ENCODE measurements at regions not wholly inside any gene's neighbourhood (a gene's known extent, or its start where the extent isn't known, plus 50 kb on each side); places are given as distances from the start of the nearest gene placed in this dataset.

GRCh38 chr19:29062475-29063435 is 150.2 kb downstream of the UQCRFS1 start:
- WGBS (ENCODE audit: insufficient coverage), result 42% methylated on average over 14 of the region's 14 CpGs
- no peaks in the 10 kb centered on the region for H3K4me1 ChIP-seq (ENCODE audit: control extremely low read depth in 1 of 4, control insufficient read depth in 4 of 4, insufficient read depth in 4 of 4, low read length in 3 of 4)
- POLR2A ChIA-PET, result no interaction called here
- CTCF ChIA-PET, result no interaction called here
- no peak overlapping the region for H3K4me3 ChIP-seq (ENCODE audit: control insufficient read depth in 1 of 7, extremely low read depth in 1 of 7, insufficient read depth in 4 of 7, low read depth in 2 of 7, low read length in 6 of 7)
- H3K9me3 ChIP-seq (ENCODE audit: control extremely low read depth in 1 of 5, control insufficient read depth in 4 of 5, insufficient read depth in 2 of 5, low read depth in 1 of 5, low read length in 4 of 5), result peaks cover 0 to 2% (median 0%) of the 10 kb centered on the region in 5 experiments
- peaks cover 0 to 3% (median 0%) of the 10 kb centered on the region in 5 experiments for H3K27me3 ChIP-seq (replicated peaks in 2 of 5; ENCODE audit: control insufficient read depth in 4 of 5, insufficient read depth in 5 of 5, low read length in 4 of 5)
- no peak overlapping the region for H3K27ac ChIP-seq (ENCODE audit: insufficient read depth in 1 of 2, low read depth in 1 of 2, low read length in 2 of 2, poor library complexity in 1 of 2, severe bottlenecking in 2 of 2)
- no peak for DNase-seq
- H3K36me3 ChIP-seq (ENCODE audit: control insufficient read depth in 4 of 4, insufficient read depth in 4 of 4, low read length in 3 of 4), result no peaks in the 10 kb centered on the region

- Histone ChIP-seq H3K9me3 (ENCODE audit: control extremely low read depth in 1 of 5, control insufficient read depth in 4 of 5, insufficient read depth in 2 of 5, low read depth in 1 of 5, low read length in 4 of 5) (no peaks in the 10 kb centered on the region), H3K27me3 (replicated peaks in 2 of 5; ENCODE audit: control insufficient read depth in 4 of 5, insufficient read depth in 5 of 5, low read length in 4 of 5) (peaks cover 0 to 3% (median 0%) of the 10 kb centered on the region in 5 experiments), H3K4me3 (ENCODE audit: control insufficient read depth in 1 of 7, extremely low read depth in 1 of 7, insufficient read depth in 4 of 7, low read depth in 2 of 7, low read length in 6 of 7) (no peak overlapping the region), H3K36me3 (ENCODE audit: control insufficient read depth in 4 of 4, insufficient read depth in 4 of 4, low read length in 3 of 4) (no peaks in the 10 kb centered on the region), H3K27ac (ENCODE audit: insufficient read depth in 1 of 2, low read depth in 1 of 2, low read length in 2 of 2, poor library complexity in 1 of 2, severe bottlenecking in 2 of 2) (no peak overlapping the region), H3K4me1 (ENCODE audit: control extremely low read depth in 1 of 4, control insufficient read depth in 4 of 4, insufficient read depth in 4 of 4, low read length in 3 of 4) (no peaks in the 10 kb centered on the region)
- DNase-seq, result no peak
- POLR2A ChIA-PET, result no interaction called here
- WGBS (ENCODE audit: insufficient coverage), result 87% methylated on average over 7 of the region's 7 CpGs
- CTCF ChIA-PET, result no interaction called here
These were observed 152.1 kb downstream of the UQCRFS1 start for GRCh38 chr19:29060813-29061364.

DNA sequence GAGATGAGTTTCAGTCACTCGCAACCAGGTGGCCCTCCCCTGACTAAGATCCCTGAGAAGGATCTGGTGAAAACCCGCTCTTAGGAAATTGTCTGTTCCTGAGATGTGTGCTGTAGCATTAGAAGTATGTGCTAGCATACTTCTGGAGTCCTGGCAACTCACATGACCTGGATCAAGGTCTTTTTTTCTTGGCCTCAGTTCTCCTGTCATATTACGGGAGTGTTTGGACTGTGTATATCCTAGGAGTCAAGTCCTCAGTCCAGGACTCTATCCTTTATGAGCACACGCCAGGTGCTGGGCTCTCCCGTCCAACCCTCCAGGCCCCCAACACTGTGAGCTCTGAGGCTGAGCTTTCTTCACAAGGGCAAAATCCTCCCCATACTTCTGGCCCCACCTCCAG is 156.4 kb downstream of the UQCRFS1 start:
- DNase-seq, result no peak
- Histone ChIP-seq H3K27me3 (replicated peaks in 2 of 5; ENCODE audit: control insufficient read depth in 4 of 5, insufficient read depth in 5 of 5, low read length in 4 of 5) (peaks cover 0 to 1% (median 0%) of the 10 kb centered on the region in 5 experiments), H3K36me3 (ENCODE audit: control insufficient read depth in 4 of 4, insufficient read depth in 4 of 4, low read length in 3 of 4) (no peaks in the 10 kb centered on the region), H3K9me3 (ENCODE audit: control extremely low read depth in 1 of 5, control insufficient read depth in 4 of 5, insufficient read depth in 2 of 5, low read depth in 1 of 5, low read length in 4 of 5) (no peaks in the 10 kb centered on the region), H3K27ac (ENCODE audit: insufficient read depth in 1 of 2, low read depth in 1 of 2, low read length in 2 of 2, poor library complexity in 1 of 2, severe bottlenecking in 2 of 2) (no peak overlapping the region), H3K4me1 (ENCODE audit: control extremely low read depth in 1 of 4, control insufficient read depth in 4 of 4, insufficient read depth in 4 of 4, low read length in 3 of 4) (no peaks in the 10 kb centered on the region), H3K4me3 (ENCODE audit: control insufficient read depth in 1 of 7, extremely low read depth in 1 of 7, insufficient read depth in 4 of 7, low read depth in 2 of 7, low read length in 6 of 7) (no peak overlapping the region)
- ChIA-PET POLR2A (no interaction called here), CTCF (no interaction called here)
- WGBS (ENCODE audit: insufficient coverage), result 96% methylated on average over 5 of the region's 5 CpGs

GRCh38 chr19:29054886-29055675 is 157.9 kb downstream of the UQCRFS1 start:
- H3K4me1 ChIP-seq (ENCODE audit: control extremely low read depth in 1 of 4, control insufficient read depth in 4 of 4, insufficient read depth in 4 of 4, low read length in 3 of 4), result no peaks in the 10 kb centered on the region
- no peaks in the 10 kb centered on the region for H3K27me3 ChIP-seq (replicated peaks in 2 of 5; ENCODE audit: control insufficient read depth in 4 of 5, insufficient read depth in 5 of 5, low read length in 4 of 5)
- no peak overlapping the region for H3K27ac ChIP-seq (ENCODE audit: insufficient read depth in 1 of 2, low read depth in 1 of 2, low read length in 2 of 2, poor library complexity in 1 of 2, severe bottlenecking in 2 of 2)
- H3K9me3 ChIP-seq (ENCODE audit: control extremely low read depth in 1 of 5, control insufficient read depth in 4 of 5, insufficient read depth in 2 of 5, low read depth in 1 of 5, low read length in 4 of 5), result no peaks in the 10 kb centered on the region
- ChIA-PET CTCF (no interaction called here), POLR2A (no interaction called here)
- no peaks in the 10 kb centered on the region for H3K36me3 ChIP-seq (ENCODE audit: control insufficient read depth in 4 of 4, insufficient read depth in 4 of 4, low read length in 3 of 4)
- WGBS (ENCODE audit: insufficient coverage), result 87% methylated on average over 9 of the region's 10 CpGs
- no peak overlapping the region for H3K4me3 ChIP-seq (ENCODE audit: control insufficient read depth in 1 of 7, extremely low read depth in 1 of 7, insufficient read depth in 4 of 7, low read depth in 2 of 7, low read length in 6 of 7)
- no peak for DNase-seq

- POLR2A ChIA-PET, result no interaction called here
- no peaks in the 10 kb centered on the region for H3K9me3 ChIP-seq (ENCODE audit: control extremely low read depth in 1 of 5, control insufficient read depth in 4 of 5, insufficient read depth in 2 of 5, low read depth in 1 of 5, low read length in 4 of 5)
These were observed 164.1 kb downstream of the UQCRFS1 start for GRCh38 chr19:29048873-29049272.

DNA sequence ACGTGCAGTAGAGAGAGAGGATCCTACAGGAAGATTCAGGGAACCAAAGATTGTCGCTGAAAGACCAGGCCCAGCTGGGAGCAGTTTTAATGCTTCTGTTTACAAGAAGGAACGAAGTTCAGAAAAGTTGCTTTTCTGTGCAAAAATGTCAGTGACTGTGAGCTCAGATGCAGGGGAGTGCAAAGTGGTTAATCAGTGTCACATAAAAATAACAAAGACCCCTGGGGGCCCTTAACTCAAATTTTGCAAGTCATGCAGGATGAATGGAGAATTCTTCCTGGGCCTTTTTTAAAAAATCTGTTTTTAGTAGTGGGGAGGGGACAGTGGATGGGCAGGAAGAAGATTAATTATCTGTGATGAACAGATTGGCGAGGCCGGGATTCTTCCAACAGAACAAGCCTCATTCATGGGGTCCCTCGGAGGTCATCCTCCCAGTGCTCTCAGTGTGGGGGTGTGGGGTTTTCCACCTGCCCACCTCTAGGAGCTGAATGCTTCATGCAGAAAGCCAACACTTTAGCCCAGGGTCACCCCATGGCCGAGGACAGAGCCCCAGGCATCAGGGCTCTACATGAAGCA is 167.2 kb downstream of the UQCRFS1 start:
- WGBS (ENCODE audit: insufficient coverage), result 52% methylated on average over 6 of the region's 7 CpGs
- Histone ChIP-seq H3K9me3 (ENCODE audit: control extremely low read depth in 1 of 5, control insufficient read depth in 4 of 5, insufficient read depth in 2 of 5, low read depth in 1 of 5, low read length in 4 of 5) (no peaks in the 10 kb centered on the region), H3K4me1 (ENCODE audit: control extremely low read depth in 1 of 4, control insufficient read depth in 4 of 4, insufficient read depth in 4 of 4, low read length in 3 of 4) (no peaks in the 10 kb centered on the region), H3K4me3 (ENCODE audit: control insufficient read depth in 1 of 7, extremely low read depth in 1 of 7, insufficient read depth in 4 of 7, low read depth in 2 of 7, low read length in 6 of 7) (no peak overlapping the region), H3K27ac (ENCODE audit: insufficient read depth in 1 of 2, low read depth in 1 of 2, low read length in 2 of 2, poor library complexity in 1 of 2, severe bottlenecking in 2 of 2) (no peak overlapping the region), H3K36me3 (ENCODE audit: control insufficient read depth in 4 of 4, insufficient read depth in 4 of 4, low read length in 3 of 4) (no peaks in the 10 kb centered on the region), H3K27me3 (replicated peaks in 2 of 5; ENCODE audit: control insufficient read depth in 4 of 5, insufficient read depth in 5 of 5, low read length in 4 of 5) (peaks cover 0 to 2% (median 0%) of the 10 kb centered on the region in 5 experiments)
- no peak for DNase-seq
- ChIA-PET CTCF (no interaction called here), POLR2A (no interaction called here)

More at GRCh38 chr19:29048873-29049272, 164.1 kb downstream of the UQCRFS1 start:
- Histone ChIP-seq H3K36me3 (ENCODE audit: control insufficient read depth in 4 of 4, insufficient read depth in 4 of 4, low read length in 3 of 4) (no peaks in the 10 kb centered on the region), H3K4me1 (ENCODE audit: control extremely low read depth in 1 of 4, control insufficient read depth in 4 of 4, insufficient read depth in 4 of 4, low read length in 3 of 4) (no peaks in the 10 kb centered on the region), H3K4me3 (ENCODE audit: control insufficient read depth in 1 of 7, extremely low read depth in 1 of 7, insufficient read depth in 4 of 7, low read depth in 2 of 7, low read length in 6 of 7) (no peak overlapping the region), H3K27ac (ENCODE audit: insufficient read depth in 1 of 2, low read depth in 1 of 2, low read length in 2 of 2, poor library complexity in 1 of 2, severe bottlenecking in 2 of 2) (no peak overlapping the region), H3K27me3 (replicated peaks in 2 of 5; ENCODE audit: control insufficient read depth in 4 of 5, insufficient read depth in 5 of 5, low read length in 4 of 5) (no peaks in the 10 kb centered on the region)
- CTCF ChIA-PET, result no interaction called here
- no CpG with 5 or more reads among the region's 5 CpGs for WGBS (ENCODE audit: insufficient coverage)
- no peak for DNase-seq

All from common myeloid progenitor, CD34-positive (primary cell).